ENCODE measurements at regions not wholly inside any gene's neighbourhood (a gene's known extent, or its start where the extent isn't known, plus 50 kb on each side); places are given as distances from the start of the nearest gene placed in this dataset.

DNA sequence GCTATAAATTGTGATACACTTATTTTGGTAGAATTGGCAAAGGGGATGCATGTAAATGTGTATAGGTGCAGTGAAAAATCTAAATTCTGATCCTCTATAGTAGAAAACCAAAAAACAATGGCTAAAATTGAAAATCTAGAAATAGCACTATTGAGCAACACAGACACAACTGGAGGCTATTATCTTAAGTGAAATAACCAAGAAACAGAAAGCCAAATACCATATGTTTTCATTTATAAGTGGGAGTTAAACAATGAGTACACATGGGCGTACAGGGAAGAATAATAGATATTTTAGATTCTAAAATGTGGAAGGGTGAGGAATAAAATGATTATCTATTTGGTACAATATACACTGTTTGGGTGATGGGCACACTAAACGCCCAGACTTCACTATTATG lies 183.2 kb upstream of the TUSC1 start:
- H3K4me1 ChIP-seq (ENCODE audit: control insufficient read depth, insufficient read depth, low read length) = no peaks in the 10 kb centered on the region
- no peaks in the 10 kb centered on the region for H3K9me3 ChIP-seq (ENCODE audit: control insufficient read depth, insufficient read depth, low read depth, low read length)
- no peaks in the 10 kb centered on the region for H3K36me3 ChIP-seq (ENCODE audit: control insufficient read depth, insufficient read depth, low read length)
- BruUV-seq (replicated peaks) = no TSS peak
- no peaks in the 10 kb centered on the region for H3K27me3 ChIP-seq (ENCODE audit: control insufficient read depth, insufficient read depth, low read length)
- CTCF ChIA-PET = no interaction called here
- no peak overlapping the region for H3K4me3 ChIP-seq (ENCODE audit: low read depth in 2 of 2, low read length in 2 of 2)
- POLR2A ChIA-PET = no interaction called here
- DNase-seq (ENCODE audit: low read depth, low spot score) = no peak
- TF ChIP-seq, protein P1, sequence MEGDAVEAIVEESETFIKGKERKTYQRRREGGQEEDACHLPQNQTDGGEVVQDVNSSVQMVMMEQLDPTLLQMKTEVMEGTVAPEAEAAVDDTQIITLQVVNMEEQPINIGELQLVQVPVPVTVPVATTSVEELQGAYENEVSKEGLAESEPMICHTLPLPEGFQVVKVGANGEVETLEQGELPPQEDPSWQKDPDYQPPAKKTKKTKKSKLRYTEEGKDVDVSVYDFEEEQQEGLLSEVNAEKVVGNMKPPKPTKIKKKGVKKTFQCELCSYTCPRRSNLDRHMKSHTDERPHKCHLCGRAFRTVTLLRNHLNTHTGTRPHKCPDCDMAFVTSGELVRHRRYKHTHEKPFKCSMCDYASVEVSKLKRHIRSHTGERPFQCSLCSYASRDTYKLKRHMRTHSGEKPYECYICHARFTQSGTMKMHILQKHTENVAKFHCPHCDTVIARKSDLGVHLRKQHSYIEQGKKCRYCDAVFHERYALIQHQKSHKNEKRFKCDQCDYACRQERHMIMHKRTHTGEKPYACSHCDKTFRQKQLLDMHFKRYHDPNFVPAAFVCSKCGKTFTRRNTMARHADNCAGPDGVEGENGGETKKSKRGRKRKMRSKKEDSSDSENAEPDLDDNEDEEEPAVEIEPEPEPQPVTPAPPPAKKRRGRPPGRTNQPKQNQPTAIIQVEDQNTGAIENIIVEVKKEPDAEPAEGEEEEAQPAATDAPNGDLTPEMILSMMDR (IDR thresholded peaks at IDR 0.05) = no peak
- TF ChIP-seq TCF7L2 (IDR thresholded peaks at IDR 0.05; ENCODE audit: low read depth, low read length) (no peak), POLR2AphosphoS5 (IDR thresholded peaks at IDR 0.05; ENCODE audit: low read depth, low read length) (no peak), SIN3A (IDR thresholded peaks at IDR 0.05; ENCODE audit: borderline replicate concordance, insufficient read depth, low read depth, low read length) (no peak)
- TF ChIP-seq, protein P2, sequence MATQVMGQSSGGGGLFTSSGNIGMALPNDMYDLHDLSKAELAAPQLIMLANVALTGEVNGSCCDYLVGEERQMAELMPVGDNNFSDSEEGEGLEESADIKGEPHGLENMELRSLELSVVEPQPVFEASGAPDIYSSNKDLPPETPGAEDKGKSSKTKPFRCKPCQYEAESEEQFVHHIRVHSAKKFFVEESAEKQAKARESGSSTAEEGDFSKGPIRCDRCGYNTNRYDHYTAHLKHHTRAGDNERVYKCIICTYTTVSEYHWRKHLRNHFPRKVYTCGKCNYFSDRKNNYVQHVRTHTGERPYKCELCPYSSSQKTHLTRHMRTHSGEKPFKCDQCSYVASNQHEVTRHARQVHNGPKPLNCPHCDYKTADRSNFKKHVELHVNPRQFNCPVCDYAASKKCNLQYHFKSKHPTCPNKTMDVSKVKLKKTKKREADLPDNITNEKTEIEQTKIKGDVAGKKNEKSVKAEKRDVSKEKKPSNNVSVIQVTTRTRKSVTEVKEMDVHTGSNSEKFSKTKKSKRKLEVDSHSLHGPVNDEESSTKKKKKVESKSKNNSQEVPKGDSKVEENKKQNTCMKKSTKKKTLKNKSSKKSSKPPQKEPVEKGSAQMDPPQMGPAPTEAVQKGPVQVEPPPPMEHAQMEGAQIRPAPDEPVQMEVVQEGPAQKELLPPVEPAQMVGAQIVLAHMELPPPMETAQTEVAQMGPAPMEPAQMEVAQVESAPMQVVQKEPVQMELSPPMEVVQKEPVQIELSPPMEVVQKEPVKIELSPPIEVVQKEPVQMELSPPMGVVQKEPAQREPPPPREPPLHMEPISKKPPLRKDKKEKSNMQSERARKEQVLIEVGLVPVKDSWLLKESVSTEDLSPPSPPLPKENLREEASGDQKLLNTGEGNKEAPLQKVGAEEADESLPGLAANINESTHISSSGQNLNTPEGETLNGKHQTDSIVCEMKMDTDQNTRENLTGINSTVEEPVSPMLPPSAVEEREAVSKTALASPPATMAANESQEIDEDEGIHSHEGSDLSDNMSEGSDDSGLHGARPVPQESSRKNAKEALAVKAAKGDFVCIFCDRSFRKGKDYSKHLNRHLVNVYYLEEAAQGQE (IDR thresholded peaks at IDR 0.05; ENCODE audit: insufficient read depth in 1 of 2, low read depth in 2 of 2, low read length in 1 of 2) = no peak
- H3K27ac ChIP-seq (ENCODE audit: low read length) = no peak overlapping the region
- in situ Hi-C loops (cut with HindIII; ENCODE audit: low pct_unique_long_range_greater_than_20kb, low sequenced_read_pairs) (no loop called here), intact Hi-C loops (cut with micrococcal nuclease; ENCODE audit: unreplicated experiment) (no loop called here)
- ATAC-seq = no peak

DNA sequence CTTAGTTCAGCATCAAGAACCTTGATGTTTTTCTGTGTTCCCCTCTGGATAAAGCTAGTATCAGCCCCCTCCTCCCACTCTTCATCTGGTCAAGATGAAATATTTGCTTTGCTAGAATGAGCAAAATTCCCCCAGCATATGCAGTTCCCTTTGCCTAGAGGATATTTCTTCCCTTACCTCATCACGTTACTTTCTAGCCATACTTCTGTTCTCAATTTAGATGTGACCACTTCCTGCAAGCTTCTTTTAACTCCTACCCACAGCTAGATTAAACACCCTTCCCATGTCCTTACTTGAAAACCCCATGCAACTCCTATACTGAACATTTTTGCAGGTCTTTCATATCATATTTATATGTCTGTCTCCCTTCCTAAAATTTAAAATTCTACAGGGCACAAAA lies 178.9 kb upstream of the TUSC1 start:
- BruUV-seq (replicated peaks) = no TSS peak
- POLR2A ChIA-PET = no interaction called here
- TF ChIP-seq, protein P1 (IDR thresholded peaks at IDR 0.05) = no peak
- TF ChIP-seq, protein P2 (IDR thresholded peaks at IDR 0.05; ENCODE audit: insufficient read depth in 1 of 2, low read depth in 2 of 2, low read length in 1 of 2) = no peak
- TF ChIP-seq TCF7L2 (IDR thresholded peaks at IDR 0.05; ENCODE audit: low read depth, low read length) = no peak
- no peak for TF ChIP-seq SIN3A (IDR thresholded peaks at IDR 0.05; ENCODE audit: borderline replicate concordance, insufficient read depth, low read depth, low read length)
- TF ChIP-seq POLR2AphosphoS5 (IDR thresholded peaks at IDR 0.05; ENCODE audit: low read depth, low read length) = no peak
- Histone ChIP-seq H3K4me1 (ENCODE audit: control insufficient read depth, insufficient read depth, low read length) (no peaks in the 10 kb centered on the region), H3K27ac (ENCODE audit: low read length) (no peak overlapping the region), H3K27me3 (ENCODE audit: control insufficient read depth, insufficient read depth, low read length) (no peaks in the 10 kb centered on the region), H3K36me3 (ENCODE audit: control insufficient read depth, insufficient read depth, low read length) (no peaks in the 10 kb centered on the region), H3K4me3 (ENCODE audit: low read depth in 2 of 2, low read length in 2 of 2) (no peak overlapping the region), H3K9me3 (ENCODE audit: control insufficient read depth, insufficient read depth, low read depth, low read length) (no peaks in the 10 kb centered on the region)
- DNase-seq (ENCODE audit: low read depth, low spot score) (no peak), ATAC-seq (no peak)
- intact Hi-C loops (cut with micrococcal nuclease; ENCODE audit: unreplicated experiment) = no loop called here
- CTCF ChIA-PET = no interaction called here
- in situ Hi-C loops (cut with HindIII; ENCODE audit: low pct_unique_long_range_greater_than_20kb, low sequenced_read_pairs) = no loop called here
